Ovary (tissue), 7 donors: ENCODE measurements at regions not wholly inside any gene's neighbourhood (a gene's known extent, or its start where the extent isn't known, plus 50 kb on each side); places are given as distances from the start of the nearest gene placed in this dataset.

Source experiments
- DNase-seq, 5 donors: peaks; one replicate each; pipeline ENCODE4 v3.0.0-alpha.2; 2019 to 2020
- H3K27ac ChIP-seq, 2 donors: fragments of 200-600 bp; one replicate each; pipeline versions ENCODE4 v1.5.1 to v1.8.0; 2019 to 2022
- H3K27me3 ChIP-seq: fragments of 200-600 bp; one replicate; pipeline ENCODE4 v1.8.0; 2022
- H3K36me3 ChIP-seq: fragments of 200-600 bp; sonication (generic); one replicate; pipeline ENCODE4 v1.5.1; 2019
- H3K4me1 ChIP-seq: one replicate; pipeline ENCODE4 v1.8.1; 2013; ENCODE audit warnings: mild to moderate bottlenecking, moderate library complexity; ENCODE audit not compliant: insufficient read depth
- H3K4me3 ChIP-seq: fragments of 200-600 bp; sonication (generic); one replicate; pipeline ENCODE4 v1.5.1; 2017
- H3K9me3 ChIP-seq, 2 donors: fragments of 200-600 bp in 1 of 2; sonication (generic) in 1 of 2; one replicate each; pipeline versions ENCODE4 v1.5.1 to v1.8.1; 2013 to 2019; ENCODE audit warnings: mild to moderate bottlenecking in 1 of 2, moderate library complexity in 1 of 2
- CTCF ChIP-seq, 3 donors: fragments of 450-650 bp in 2 of 3; fragments of 200-600 bp in 1 of 3; IDR thresholded peaks; one replicate each; pipeline versions ENCODE4 v1.5.1 to v1.8.0; 2016 to 2022; ENCODE audit warnings: antibody characterized with exemption in 3 of 3, mild to moderate bottlenecking in 1 of 3
- EP300 ChIP-seq: sonication (generic); formaldehyde crosslinking; IDR thresholded peaks from one replicate; pipeline ENCODE4 v1.6.1; 2017; ENCODE audit warnings: antibody characterized with exemption
- POLR2A ChIP-seq: fragments of 450-650 bp; IDR thresholded peaks from one replicate; pipeline ENCODE4 v1.6.1; 2017; ENCODE audit warnings: antibody characterized with exemption, mild to moderate bottlenecking, moderate library complexity
- WGBS, 3 donors: extraction: QIAGEN DNeasy Blood & Tissue Kit in 1 of 3; methylation state at CpG; one replicate each; pipeline versions ENCODE4 v1.1.5 to v1.1.7; 2013 to 2017; 5-methylcytosine and 5-hydroxymethylcytosine counted together
- intact Hi-C, 4 donors: fragments of 100-400 bp; cut with DNase I; formaldehyde crosslinking; loops; one replicate each; pipeline versions ENCODE4 v1.11.0 to v1.15.1; 2022 to 2023
- donor health status: DM: no; HTN: no; CAD: no; lungs with moderate emphysema.
- donor health status: DM: no; HTN: no; CAD: no.
- donor health status: Bipolar disorder and iron deficiency.
- donor health status: DM: no; HTN: no; CAD: no.
- donor health status: DM: yes; HTN: yes; CAD: no.

- H3K36me3 ChIP-seq: no peaks in the 10 kb centered on the region
- H3K27ac ChIP-seq: no peak overlapping the region
- no peak for TF ChIP-seq EP300
- H3K4me1 ChIP-seq: no peaks in the 10 kb centered on the region
- 86 to 90% (median 90%) methylated on average over 12 of the region's 12 CpGs for WGBS, 3 donors
- H3K4me3 ChIP-seq: no peak overlapping the region
- H3K27me3 ChIP-seq: no peaks in the 10 kb centered on the region
- DNase-seq: no peak
- H3K9me3 ChIP-seq: no peaks in the 10 kb centered on the region
- intact Hi-C loops: no loop called here
These were observed 65.3 kb downstream of the VCPKMT start for GRCh38 chr14:50051106-50051505.

DNA sequence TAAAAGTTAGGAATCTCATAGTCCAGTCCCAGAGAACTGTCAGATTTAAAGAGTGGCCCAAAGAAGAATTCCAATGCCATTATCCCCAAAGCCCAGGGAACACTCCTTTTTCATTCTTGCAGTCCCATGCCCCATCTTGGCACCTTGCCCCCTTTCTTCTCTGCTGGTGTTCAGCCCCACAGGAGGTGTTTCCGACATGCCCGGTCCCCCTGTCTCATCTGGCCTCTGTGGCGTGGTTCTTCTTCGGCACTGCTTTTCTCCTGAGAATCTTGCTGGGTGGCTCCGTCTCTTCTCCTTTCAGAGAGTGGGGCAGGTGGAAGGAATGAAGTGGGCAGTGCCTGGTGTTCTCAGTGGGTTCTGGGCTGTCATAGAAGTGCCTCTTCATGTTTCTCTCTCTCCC lies 64.7 kb downstream of the VCPKMT start:
- 77 to 94% (median 94%) methylated on average over 5 of the region's 5 CpGs for WGBS, 3 donors
- Histone ChIP-seq H3K36me3 (no peaks in the 10 kb centered on the region), H3K27ac (no peak overlapping the region), H3K4me1 (no peaks in the 10 kb centered on the region), H3K27me3 (no peaks in the 10 kb centered on the region), H3K9me3 (no peaks in the 10 kb centered on the region), H3K4me3 (no peak overlapping the region)
- intact Hi-C loops: no loop called here
- no peak for DNase-seq
- TF ChIP-seq EP300 (no peak), CTCF (IDR thresholded peaks at IDR 0.05) (no peak), POLR2A (no peak)

DNA sequence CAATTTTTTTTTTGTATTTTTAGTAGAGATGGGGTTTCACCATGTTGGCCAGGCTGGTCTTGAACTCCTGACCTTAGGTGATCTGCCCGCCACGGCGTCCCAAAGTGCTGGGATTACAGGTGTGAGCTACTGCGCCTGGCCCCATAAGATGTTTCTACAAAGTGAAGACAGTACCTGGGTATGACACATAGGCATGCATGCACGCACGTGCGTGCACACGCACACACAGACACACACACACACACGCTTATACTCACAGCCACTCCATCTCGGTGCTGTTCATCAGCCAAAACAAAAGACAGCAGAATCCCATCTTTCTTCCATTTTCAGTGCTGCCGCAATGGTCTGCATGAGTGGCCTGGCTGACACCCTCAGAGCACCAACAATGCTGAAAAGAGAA lies 63.9 kb downstream of the VCPKMT start:
- no peaks in the 10 kb centered on the region for H3K4me1 ChIP-seq
- intact Hi-C loops: no loop called here
- no peak for DNase-seq
- H3K27me3 ChIP-seq: no peaks in the 10 kb centered on the region
- no peak overlapping the region for H3K4me3 ChIP-seq
- no peaks in the 10 kb centered on the region for H3K36me3 ChIP-seq
- TF ChIP-seq POLR2A: no peak
- TF ChIP-seq EP300: no peak
- no peak for TF ChIP-seq CTCF (IDR thresholded peaks at IDR 0.05)
- no peaks in the 10 kb centered on the region for H3K9me3 ChIP-seq
- H3K27ac ChIP-seq: no peak overlapping the region
- WGBS, 3 donors: 86 to 90% (median 89%) methylated on average over 11 of the region's 11 CpGs

GRCh38 chr14:50053935-50054334 lies 62.4 kb downstream of the VCPKMT start:
- Histone ChIP-seq H3K27me3 (no peaks in the 10 kb centered on the region), H3K9me3 (no peaks in the 10 kb centered on the region), H3K27ac (no peak overlapping the region), H3K4me1 (no peaks in the 10 kb centered on the region), H3K4me3 (no peak overlapping the region), H3K36me3 (no peaks in the 10 kb centered on the region)
- 72 to 86% (median 81%) methylated on average over 2 of the region's 2 CpGs for WGBS, 3 donors
- DNase-seq: no peak
- TF ChIP-seq POLR2A (no peak), EP300 (no peak), CTCF (IDR thresholded peaks at IDR 0.05) (no peak)
- intact Hi-C loops: no loop called here

- Histone ChIP-seq H3K27me3 (no peaks in the 10 kb centered on the region), H3K27ac (no peak overlapping the region), H3K36me3 (no peaks in the 10 kb centered on the region), H3K9me3 (no peaks in the 10 kb centered on the region), H3K4me1 (peaks cover under 1% of the 10 kb centered on the region), H3K4me3 (no peak overlapping the region)
- 75 to 76% (median 76%) methylated on average over 14 of the region's 14 CpGs for WGBS, 3 donors
- DNase-seq: no peak
- TF ChIP-seq POLR2A (no peak), EP300 (no peak)
- intact Hi-C loops: no loop called here
These were observed 60.7 kb downstream of the VCPKMT start for GRCh38 chr14:50055461-50056228.
